ENCODE measurements at regions not wholly inside any gene's neighbourhood (a gene's known extent, or its start where the extent isn't known, plus 50 kb on each side); places are given as distances from the start of the nearest gene placed in this dataset.
"Not testable (repeated sequence)": the region's sequence is repeated elsewhere in the genome, so short reads cannot be mapped to it uniquely, and the experiment has no call there.

DNA sequence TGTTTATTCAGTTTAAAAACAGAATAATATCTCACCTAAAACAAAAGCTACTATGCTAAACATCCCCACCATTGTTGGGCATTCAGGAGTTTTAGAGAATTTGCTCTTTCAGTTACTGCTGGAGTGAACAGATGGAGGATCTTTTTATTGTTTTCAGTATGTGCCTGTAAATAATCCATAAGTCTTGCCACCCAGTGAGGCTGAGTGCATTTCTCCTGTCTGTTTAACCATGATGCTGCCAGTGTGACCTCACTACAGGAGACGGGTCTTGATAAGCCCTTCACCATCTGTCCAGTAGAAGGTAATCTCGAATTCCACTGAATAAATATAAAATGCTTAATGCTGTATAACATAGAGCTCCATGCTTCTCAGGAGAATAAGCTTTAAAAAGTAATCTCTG, 430.9 kb downstream of the POM121L12 start:
- Mint-ChIP-seq H3K27ac (no peak overlapping the region), H3K4me3 (no peak overlapping the region), H3K27me3 (ENCODE audit: low read depth) (no peaks in the 10 kb centered on the region), H3K36me3 (ENCODE audit: low read depth) (no peaks in the 10 kb centered on the region), H3K4me1 (ENCODE audit: low read depth) (no peaks in the 10 kb centered on the region), H3K9me3 (peaks cover 42% of the 10 kb centered on the region)
- DNase-seq (ENCODE audit: low spot score): no peak

DNA sequence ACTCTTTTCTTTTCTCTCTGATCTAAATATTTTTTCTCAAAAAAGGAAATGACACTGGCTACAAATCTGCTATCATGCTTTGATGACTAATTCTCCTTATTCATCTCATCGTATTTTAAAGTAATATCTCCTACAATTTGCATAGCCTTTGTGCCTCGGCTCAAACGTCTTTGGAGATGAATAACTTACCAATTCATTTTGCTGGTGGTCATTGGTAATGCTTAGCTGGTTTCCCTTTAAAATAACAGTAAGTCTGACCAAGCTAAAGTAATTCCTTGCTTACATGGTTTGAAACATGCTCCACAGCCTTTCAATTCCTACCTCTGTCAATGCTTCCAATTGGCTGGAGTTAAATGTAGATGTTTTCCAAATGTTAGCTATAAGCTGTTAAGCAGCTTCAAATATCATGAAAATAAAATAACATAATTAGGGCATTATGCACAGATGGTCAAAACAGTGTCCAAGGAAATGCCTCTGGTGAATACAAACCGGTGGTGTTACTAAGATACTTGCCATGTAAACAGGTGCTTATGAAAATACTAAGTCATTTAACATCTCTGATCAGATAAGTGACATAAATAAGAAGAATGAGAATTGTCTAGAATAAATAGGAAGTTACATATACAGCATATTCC, 435.0 kb downstream of the POM121L12 start:
- Mint-ChIP-seq H3K9me3 (peaks cover 29% of the 10 kb centered on the region), H3K36me3 (ENCODE audit: low read depth) (no peaks in the 10 kb centered on the region), H3K4me3 (no peak overlapping the region), H3K4me1 (ENCODE audit: low read depth) (no peaks in the 10 kb centered on the region), H3K27me3 (ENCODE audit: low read depth) (no peaks in the 10 kb centered on the region), H3K27ac (no peak overlapping the region)
- no peak for DNase-seq (ENCODE audit: low spot score)

DNA sequence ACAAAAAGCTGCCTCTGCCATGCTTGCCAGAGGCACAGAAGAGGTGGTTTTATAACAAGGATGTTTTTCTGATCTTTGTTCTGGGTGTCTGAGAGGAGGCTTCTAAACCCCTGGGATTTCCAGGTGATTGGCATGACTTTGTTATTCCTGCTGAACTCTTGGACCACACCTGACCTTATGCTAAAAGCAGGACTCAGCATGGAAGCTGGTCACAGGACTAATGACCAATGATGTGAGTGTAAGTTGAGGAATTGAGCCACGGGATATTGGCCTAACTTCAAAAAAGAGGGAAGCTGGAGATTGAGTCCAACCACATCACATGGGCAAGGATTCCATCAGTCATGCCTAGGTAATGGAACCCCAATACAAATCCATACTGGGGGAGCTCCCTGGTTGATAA, 437.9 kb downstream of the POM121L12 start:
- Mint-ChIP-seq H3K36me3 (ENCODE audit: low read depth) (no peaks in the 10 kb centered on the region), H3K27me3 (ENCODE audit: low read depth) (no peaks in the 10 kb centered on the region), H3K9me3 (peaks cover 31% of the 10 kb centered on the region), H3K4me1 (ENCODE audit: low read depth) (no peaks in the 10 kb centered on the region), H3K4me3 (no peak overlapping the region), H3K27ac (no peak overlapping the region)
- DNase-seq (ENCODE audit: low spot score): no peak

DNA sequence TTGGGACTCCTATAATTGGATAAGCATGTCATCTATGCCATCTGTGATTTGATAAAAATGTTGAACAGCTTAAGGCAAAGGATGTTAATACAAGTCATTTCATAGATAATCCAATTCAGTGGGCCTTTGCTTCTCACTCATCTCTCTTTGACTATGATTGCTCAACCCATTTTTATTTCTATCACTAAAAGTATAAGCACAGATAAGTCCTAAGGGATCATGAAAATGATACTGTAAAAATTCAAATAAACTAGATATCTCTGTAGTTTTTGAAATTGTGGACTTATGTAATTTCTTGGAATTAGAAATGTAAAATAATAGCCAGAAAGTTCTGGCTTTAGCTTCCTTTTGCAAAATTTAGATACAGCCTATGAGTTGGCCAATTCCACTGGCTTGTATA, 440.3 kb downstream of the POM121L12 start:
- DNase-seq (ENCODE audit: low spot score): no peak
- Mint-ChIP-seq H3K36me3 (ENCODE audit: low read depth) (no peaks in the 10 kb centered on the region), H3K4me1 (ENCODE audit: low read depth) (no peaks in the 10 kb centered on the region), H3K9me3 (peaks cover 39% of the 10 kb centered on the region), H3K27me3 (ENCODE audit: low read depth) (no peaks in the 10 kb centered on the region), H3K27ac (no peak overlapping the region), H3K4me3 (no peak overlapping the region)

DNA sequence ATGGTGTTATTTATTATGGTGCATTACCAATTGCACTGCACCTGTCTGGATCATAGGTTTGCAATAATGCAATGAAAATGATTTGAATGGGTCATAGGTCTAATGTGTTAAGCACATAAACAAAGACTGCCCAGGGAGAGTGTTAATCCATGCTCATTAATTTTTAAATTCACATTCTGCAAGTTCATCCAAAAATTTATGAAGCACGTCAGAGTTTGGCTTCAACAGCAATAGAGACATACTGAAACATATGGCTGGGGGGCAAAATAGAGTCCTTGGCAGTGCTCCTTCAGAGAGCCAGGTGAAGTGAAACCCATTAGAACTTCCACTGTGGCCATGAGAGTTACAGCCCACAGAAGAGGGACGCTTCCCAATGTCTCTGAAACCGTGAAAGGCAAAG, 441.1 kb downstream of the POM121L12 start:
- Mint-ChIP-seq H3K27ac (no peak overlapping the region), H3K36me3 (ENCODE audit: low read depth) (no peaks in the 10 kb centered on the region), H3K9me3 (peaks cover 45% of the 10 kb centered on the region), H3K4me3 (no peak overlapping the region), H3K4me1 (ENCODE audit: low read depth) (no peaks in the 10 kb centered on the region), H3K27me3 (ENCODE audit: low read depth) (no peaks in the 10 kb centered on the region)
- DNase-seq (ENCODE audit: low spot score): no peak

GRCh38 chr7:53485354-53485753, 449.9 kb downstream of the POM121L12 start:
- no peak overlapping the region for H3K27ac Mint-ChIP-seq
- no peak for DNase-seq (ENCODE audit: low spot score)
- H3K4me3 Mint-ChIP-seq: no peak overlapping the region
- H3K36me3 Mint-ChIP-seq (ENCODE audit: low read depth): no peaks in the 10 kb centered on the region
- H3K9me3 Mint-ChIP-seq: peaks cover 72% of the 10 kb centered on the region
- H3K27me3 Mint-ChIP-seq (ENCODE audit: low read depth): no peaks in the 10 kb centered on the region
- H3K4me1 Mint-ChIP-seq (ENCODE audit: low read depth): no peaks in the 10 kb centered on the region

DNA sequence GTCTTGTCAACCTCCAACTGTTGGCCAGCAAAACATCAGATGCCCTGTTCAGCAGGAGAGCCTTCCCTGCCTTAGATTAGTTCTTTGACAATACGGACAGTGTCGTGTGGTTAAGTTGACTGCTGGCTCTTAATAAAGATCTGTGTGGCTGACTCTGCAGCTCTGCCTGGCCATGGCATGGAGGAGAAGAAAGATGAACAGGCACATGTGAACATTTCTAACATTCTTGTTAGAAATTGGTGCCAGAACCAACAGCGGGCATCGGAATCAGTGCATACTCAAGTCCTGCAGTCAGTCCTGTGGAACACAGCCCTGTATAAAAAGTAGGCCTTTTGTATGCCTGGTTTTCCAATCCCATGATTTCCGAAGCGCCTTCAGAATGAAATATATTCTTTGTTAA, 455.6 kb downstream of the POM121L12 start:
- no peaks in the 10 kb centered on the region for H3K27me3 Mint-ChIP-seq (ENCODE audit: low read depth)

GRCh38 chr7:53495181-53495580, 459.7 kb downstream of the POM121L12 start:
- H3K36me3 Mint-ChIP-seq (ENCODE audit: low read depth); H3K27me3 Mint-ChIP-seq (ENCODE audit: low read depth); DNase-seq (ENCODE audit: low spot score); H3K4me3 Mint-ChIP-seq; H3K27ac Mint-ChIP-seq; H3K4me1 Mint-ChIP-seq (ENCODE audit: low read depth): not testable (repeated sequence)
- peaks cover 71% of the 10 kb centered on the region for H3K9me3 Mint-ChIP-seq

More for the DNA sequence above, 455.6 kb downstream of the POM121L12 start:
- no peaks in the 10 kb centered on the region for H3K36me3 Mint-ChIP-seq (ENCODE audit: low read depth)
- H3K27ac Mint-ChIP-seq: no peak overlapping the region
- H3K9me3 Mint-ChIP-seq: peaks cover 81% of the 10 kb centered on the region
- no peak for DNase-seq (ENCODE audit: low spot score)
- no peaks in the 10 kb centered on the region for H3K4me1 Mint-ChIP-seq (ENCODE audit: low read depth)
- H3K4me3 Mint-ChIP-seq: no peak overlapping the region

DNA sequence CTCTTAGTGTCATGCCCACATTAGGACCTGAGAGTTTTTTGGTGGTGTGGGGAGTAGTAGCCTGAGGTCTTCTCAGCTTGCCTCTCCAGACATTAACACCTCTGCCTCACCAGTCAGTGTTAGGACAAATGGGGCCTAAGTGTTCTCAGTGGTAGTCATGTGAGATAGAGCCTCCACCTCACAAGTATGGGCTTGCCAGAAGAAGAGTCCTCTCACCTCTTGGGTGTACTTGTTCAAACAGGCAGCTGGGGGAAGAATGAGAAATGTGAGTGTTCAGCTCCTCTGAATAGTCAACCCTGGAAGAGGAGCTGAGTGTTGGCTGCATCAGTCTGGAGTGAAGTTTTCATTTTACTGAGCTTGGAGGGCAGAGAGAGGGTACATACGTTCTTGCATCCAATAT, 464.6 kb downstream of the POM121L12 start:
- Mint-ChIP-seq H3K27me3 (ENCODE audit: low read depth) (no peaks in the 10 kb centered on the region), H3K36me3 (ENCODE audit: low read depth) (no peaks in the 10 kb centered on the region), H3K4me1 (ENCODE audit: low read depth) (no peaks in the 10 kb centered on the region), H3K9me3 (peaks cover 44% of the 10 kb centered on the region), H3K4me3 (no peak overlapping the region), H3K27ac (no peak overlapping the region)
- DNase-seq (ENCODE audit: low spot score): no peak

- H3K4me3 Mint-ChIP-seq: no peak overlapping the region
- H3K36me3 Mint-ChIP-seq (ENCODE audit: low read depth): no peaks in the 10 kb centered on the region
- H3K9me3 Mint-ChIP-seq: peaks cover 36% of the 10 kb centered on the region
- no peak for DNase-seq (ENCODE audit: low spot score)
- no peak overlapping the region for H3K27ac Mint-ChIP-seq
- no peaks in the 10 kb centered on the region for H3K4me1 Mint-ChIP-seq (ENCODE audit: low read depth)
- no peaks in the 10 kb centered on the region for H3K27me3 Mint-ChIP-seq (ENCODE audit: low read depth)
Observed at GRCh38 chr7:53504914-53505313, 469.5 kb downstream of the POM121L12 start.

- H3K27ac Mint-ChIP-seq: no peak overlapping the region
- no peak overlapping the region for H3K4me3 Mint-ChIP-seq
- H3K4me1 Mint-ChIP-seq (ENCODE audit: low read depth): no peaks in the 10 kb centered on the region
- peaks cover 56% of the 10 kb centered on the region for H3K9me3 Mint-ChIP-seq
- no peaks in the 10 kb centered on the region for H3K27me3 Mint-ChIP-seq (ENCODE audit: low read depth)
- H3K36me3 Mint-ChIP-seq (ENCODE audit: low read depth): no peaks in the 10 kb centered on the region
- no peak for DNase-seq (ENCODE audit: low spot score)
Observed at GRCh38 chr7:53518319-53518718, 482.9 kb downstream of the POM121L12 start.

- H3K27ac Mint-ChIP-seq: no peak overlapping the region
- H3K9me3 Mint-ChIP-seq: peaks cover 55% of the 10 kb centered on the region
- H3K36me3 Mint-ChIP-seq (ENCODE audit: low read depth): no peaks in the 10 kb centered on the region
- H3K4me3 Mint-ChIP-seq: no peak overlapping the region
- no peaks in the 10 kb centered on the region for H3K4me1 Mint-ChIP-seq (ENCODE audit: low read depth)
- no peak for DNase-seq (ENCODE audit: low spot score)
- no peaks in the 10 kb centered on the region for H3K27me3 Mint-ChIP-seq (ENCODE audit: low read depth)
Observed at GRCh38 chr7:53520841-53521240, 485.4 kb downstream of the POM121L12 start.

- Mint-ChIP-seq H3K4me3 (no peak overlapping the region), H3K27me3 (ENCODE audit: low read depth) (no peaks in the 10 kb centered on the region), H3K9me3 (peaks cover 48% of the 10 kb centered on the region), H3K27ac (no peak overlapping the region), H3K4me1 (ENCODE audit: low read depth) (no peaks in the 10 kb centered on the region), H3K36me3 (ENCODE audit: low read depth) (no peaks in the 10 kb centered on the region)
- no peak for DNase-seq (ENCODE audit: low spot score)
Observed at GRCh38 chr7:53521638-53522184, 486.3 kb downstream of the POM121L12 start.

DNA sequence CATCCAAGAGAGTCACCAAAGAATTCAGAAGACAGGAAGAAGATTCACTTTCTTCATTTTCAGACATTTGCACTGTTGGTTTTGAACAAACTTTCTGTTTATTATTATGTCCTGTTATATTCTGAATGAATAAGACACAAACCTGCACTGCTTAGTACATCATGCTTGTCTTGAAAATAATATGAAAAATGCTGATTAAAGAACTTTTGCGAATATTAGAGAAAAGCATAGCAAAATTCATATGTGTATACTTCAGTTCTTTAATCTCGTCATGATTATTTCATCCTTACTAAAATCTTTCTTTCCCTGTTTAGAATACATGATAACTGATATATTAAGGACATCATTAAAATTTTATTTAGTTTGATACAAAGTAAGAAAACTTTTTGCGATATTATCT, 504.1 kb downstream of the POM121L12 start:
- Mint-ChIP-seq H3K9me3 (peaks cover 66% of the 10 kb centered on the region), H3K27ac (no peak overlapping the region), H3K4me3 (no peak overlapping the region), H3K4me1 (ENCODE audit: low read depth) (no peaks in the 10 kb centered on the region), H3K27me3 (ENCODE audit: low read depth) (no peaks in the 10 kb centered on the region), H3K36me3 (ENCODE audit: low read depth) (no peaks in the 10 kb centered on the region)
- no peak for DNase-seq (ENCODE audit: low spot score)

DNA sequence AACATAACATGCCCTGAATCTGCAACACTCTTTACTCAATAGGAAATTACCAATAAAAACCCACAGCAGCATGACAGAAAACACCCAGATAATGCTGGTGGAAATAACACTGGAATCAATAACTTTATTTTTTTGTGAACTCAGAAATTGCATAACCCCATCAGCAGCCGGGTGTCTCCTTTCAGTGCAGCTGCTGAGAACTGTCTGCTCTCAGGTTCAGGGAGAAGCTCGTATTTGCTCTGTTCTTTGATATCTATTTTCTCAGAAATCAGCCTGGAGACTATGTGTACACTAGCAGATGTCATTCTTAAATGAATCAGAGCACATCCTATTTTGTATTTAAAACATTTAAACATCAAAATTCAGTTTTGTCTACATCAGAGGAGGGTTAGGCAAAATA, 506.0 kb downstream of the POM121L12 start:
- H3K27ac Mint-ChIP-seq: no peak overlapping the region
- no peaks in the 10 kb centered on the region for H3K4me1 Mint-ChIP-seq (ENCODE audit: low read depth)
- no peaks in the 10 kb centered on the region for H3K27me3 Mint-ChIP-seq (ENCODE audit: low read depth)
- no peaks in the 10 kb centered on the region for H3K36me3 Mint-ChIP-seq (ENCODE audit: low read depth)
- H3K4me3 Mint-ChIP-seq: no peak overlapping the region
- no peak for DNase-seq (ENCODE audit: low spot score)
- H3K9me3 Mint-ChIP-seq: peaks cover 58% of the 10 kb centered on the region

Measured in T-helper 2 cell treated with Interferon-gamma antibody and Interleukin-4, amounts not matched to agents 5 μg/mL and 100 μg/mL, for 36 hours (primary cell).